ENCODE measurements at regions not wholly inside any gene's neighbourhood (a gene's known extent, or its start where the extent isn't known, plus 50 kb on each side); places are given as distances from the start of the nearest gene placed in this dataset.

GRCh38 chr1:113185463-113186104 is 112.6 kb downstream of the LRIG2 start:
- no TSS peak for BruUV-seq (replicated peaks)
- TF ChIP-seq, protein P1, sequence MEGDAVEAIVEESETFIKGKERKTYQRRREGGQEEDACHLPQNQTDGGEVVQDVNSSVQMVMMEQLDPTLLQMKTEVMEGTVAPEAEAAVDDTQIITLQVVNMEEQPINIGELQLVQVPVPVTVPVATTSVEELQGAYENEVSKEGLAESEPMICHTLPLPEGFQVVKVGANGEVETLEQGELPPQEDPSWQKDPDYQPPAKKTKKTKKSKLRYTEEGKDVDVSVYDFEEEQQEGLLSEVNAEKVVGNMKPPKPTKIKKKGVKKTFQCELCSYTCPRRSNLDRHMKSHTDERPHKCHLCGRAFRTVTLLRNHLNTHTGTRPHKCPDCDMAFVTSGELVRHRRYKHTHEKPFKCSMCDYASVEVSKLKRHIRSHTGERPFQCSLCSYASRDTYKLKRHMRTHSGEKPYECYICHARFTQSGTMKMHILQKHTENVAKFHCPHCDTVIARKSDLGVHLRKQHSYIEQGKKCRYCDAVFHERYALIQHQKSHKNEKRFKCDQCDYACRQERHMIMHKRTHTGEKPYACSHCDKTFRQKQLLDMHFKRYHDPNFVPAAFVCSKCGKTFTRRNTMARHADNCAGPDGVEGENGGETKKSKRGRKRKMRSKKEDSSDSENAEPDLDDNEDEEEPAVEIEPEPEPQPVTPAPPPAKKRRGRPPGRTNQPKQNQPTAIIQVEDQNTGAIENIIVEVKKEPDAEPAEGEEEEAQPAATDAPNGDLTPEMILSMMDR (IDR thresholded peaks at IDR 0.05; ENCODE audit: unreplicated experiment), result no peak
- CTCF ChIA-PET, result no interaction called here
- Mint-ChIP-seq H3K4me1 (ENCODE audit: low read depth, unreplicated experiment) (peaks cover under 1% of the 10 kb centered on the region), H3K36me3 (ENCODE audit: insufficient read depth, unreplicated experiment) (no peaks in the 10 kb centered on the region), H3K27me3 (ENCODE audit: unreplicated experiment) (no peaks in the 10 kb centered on the region), H3K4me3 (ENCODE audit: low read depth, unreplicated experiment) (no peak overlapping the region), H3K27ac (ENCODE audit: unreplicated experiment) (no peak overlapping the region), H3K9me3 (ENCODE audit: low read depth, unreplicated experiment) (no peaks in the 10 kb centered on the region)
- DNase-seq, result no peak
- intact Hi-C loops (cut with micrococcal nuclease; ENCODE audit: unreplicated experiment), result no loop called here

GRCh38 chr1:113190078-113190477 is 117.1 kb downstream of the LRIG2 start:
- Mint-ChIP-seq H3K27me3 (ENCODE audit: unreplicated experiment) (no peaks in the 10 kb centered on the region), H3K27ac (ENCODE audit: unreplicated experiment) (no peak overlapping the region), H3K4me1 (ENCODE audit: low read depth, unreplicated experiment) (peaks cover 18% of the 10 kb centered on the region), H3K4me3 (ENCODE audit: low read depth, unreplicated experiment) (no peak overlapping the region), H3K36me3 (ENCODE audit: insufficient read depth, unreplicated experiment) (peaks cover 14% of the 10 kb centered on the region), H3K9me3 (ENCODE audit: low read depth, unreplicated experiment) (peaks cover 7% of the 10 kb centered on the region)
- DNase-seq, result no peak
- BruUV-seq (replicated peaks), result no TSS peak
- intact Hi-C loops (cut with micrococcal nuclease; ENCODE audit: unreplicated experiment), result loop anchor here (2.0 kb wide), 1 partner anchor 203 kb away; no protein-coding TSS in a partner anchor
- TF ChIP-seq, protein P1 (IDR thresholded peaks at IDR 0.05; ENCODE audit: unreplicated experiment), result no peak
- CTCF ChIA-PET, result no interaction called here

DNA sequence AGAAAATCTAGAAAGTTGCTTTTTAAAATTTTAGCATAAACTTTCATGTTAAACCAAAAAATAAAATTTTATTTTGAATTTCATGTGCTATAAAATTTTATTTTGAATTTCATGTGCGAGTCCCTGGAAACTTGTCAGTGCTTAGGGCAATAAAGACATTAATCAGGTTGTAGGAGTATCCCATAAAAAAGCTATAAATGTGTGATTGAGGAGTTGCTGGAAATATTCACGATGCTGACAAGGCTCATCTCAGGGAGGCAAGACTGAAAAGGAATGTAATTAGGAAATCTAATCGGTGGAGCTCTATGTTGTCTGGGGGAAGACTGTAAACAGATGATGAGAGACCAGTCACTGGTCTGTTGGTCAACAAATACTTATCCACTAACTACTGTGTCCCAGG is 117.9 kb downstream of the LRIG2 start:
- Mint-ChIP-seq H3K27me3 (ENCODE audit: unreplicated experiment) (no peaks in the 10 kb centered on the region), H3K4me3 (ENCODE audit: low read depth, unreplicated experiment) (peak overlapping the region; percentile 30), H3K4me1 (ENCODE audit: low read depth, unreplicated experiment) (peaks cover 18% of the 10 kb centered on the region), H3K36me3 (ENCODE audit: insufficient read depth, unreplicated experiment) (peaks cover 14% of the 10 kb centered on the region), H3K9me3 (ENCODE audit: low read depth, unreplicated experiment) (peaks cover 7% of the 10 kb centered on the region), H3K27ac (ENCODE audit: unreplicated experiment) (peak overlapping the region; percentile 97)
- TF ChIP-seq, protein P1 (IDR thresholded peaks at IDR 0.05; ENCODE audit: unreplicated experiment), result no peak
- CTCF ChIA-PET, result no interaction called here
- DNase-seq, result no peak
- intact Hi-C loops (cut with micrococcal nuclease; ENCODE audit: unreplicated experiment), result loop anchor here (1.0 to 2.0 kb wide), 2 partner anchors 197 to 202 kb away; no protein-coding TSS in a partner anchor
- TSS peak; percentile 96 for BruUV-seq (replicated peaks)

DNA sequence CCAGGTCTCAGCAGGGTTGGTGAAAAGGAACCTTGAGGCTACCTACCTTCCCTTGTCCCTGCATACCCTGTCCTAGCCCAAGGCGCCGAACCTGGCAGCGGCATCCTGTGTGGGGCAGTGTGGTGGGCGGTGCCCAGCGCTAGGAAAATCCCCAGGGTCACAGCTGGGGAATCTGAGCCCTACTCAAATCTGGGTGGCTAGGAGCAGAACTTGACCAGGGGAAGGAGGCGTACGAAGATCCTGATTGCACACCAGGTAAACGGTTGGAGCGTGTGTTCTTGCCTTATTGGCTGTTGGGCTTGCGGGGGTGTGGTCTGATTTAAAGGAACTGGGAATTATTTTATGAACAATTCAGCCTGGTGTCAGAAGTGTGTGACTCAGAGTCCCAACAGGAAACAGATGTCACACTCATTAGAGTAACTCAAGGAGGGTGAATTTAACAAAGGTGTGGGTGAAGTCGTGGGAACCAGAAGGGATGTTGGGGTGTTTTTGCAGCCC is 118.6 kb downstream of the LRIG2 start:
- peak overlapping the region; percentile 30 for H3K4me3 Mint-ChIP-seq (ENCODE audit: low read depth, unreplicated experiment)
- peaks cover 18% of the 10 kb centered on the region for H3K4me1 Mint-ChIP-seq (ENCODE audit: low read depth, unreplicated experiment)
- peak overlapping the region; percentile 97 for H3K27ac Mint-ChIP-seq (ENCODE audit: unreplicated experiment)
- intact Hi-C loops (cut with micrococcal nuclease; ENCODE audit: unreplicated experiment), result loop anchor here (1.0 to 2.0 kb wide), 2 partner anchors 197 to 201 kb away; no protein-coding TSS in a partner anchor
- peaks cover 14% of the 10 kb centered on the region for H3K36me3 Mint-ChIP-seq (ENCODE audit: insufficient read depth, unreplicated experiment)
- peak; percentile 78 for DNase-seq
- TF ChIP-seq, protein P1 (IDR thresholded peaks at IDR 0.05; ENCODE audit: unreplicated experiment), result no peak
- no TSS peak for BruUV-seq (replicated peaks)
- peaks cover 7% of the 10 kb centered on the region for H3K9me3 Mint-ChIP-seq (ENCODE audit: low read depth, unreplicated experiment)
- H3K27me3 Mint-ChIP-seq (ENCODE audit: unreplicated experiment), result no peaks in the 10 kb centered on the region
- CTCF ChIA-PET, result no interaction called here

Measured in Calu3 (cell line).